KBM-7 (cell line): ENCODE measurements at regions not wholly inside any gene's neighbourhood (a gene's known extent, or its start where the extent isn't known, plus 50 kb on each side); places are given as distances from the start of the nearest gene placed in this dataset.

ENCODE experiments used
- DNase-seq: peaks from one replicate; pipeline ENCODE4 v3.0.0-alpha.2; 2015
- in situ Hi-C: fragments of 300-500 bp; cut with MboI; formaldehyde crosslinking; loops from 2 replicates; pipeline ENCODE4 v1.14.3; 2020; ENCODE audit warnings: low sequenced_read_pairs, low pct_unique_long_range_greater_than_20kb, mixed read lengths

GRCh38 chr10:10865913-10866312, 151.8 kb upstream of the CELF2 start:
- in situ Hi-C loops, result no loop called here
- DNase-seq, result no peak

- in situ Hi-C loops, result no loop called here
- DNase-seq, result no peak
These were observed 148.1 kb upstream of the CELF2 start for GRCh38 chr10:10869592-10869991.

GRCh38 chr10:10870523-10871241, 147.0 kb upstream of the CELF2 start:
- DNase-seq, result peak; percentile 46

GRCh38 chr10:10871352-10871751, 146.3 kb upstream of the CELF2 start:
- in situ Hi-C loops, result no loop called here
- no peak for DNase-seq

More at GRCh38 chr10:10870523-10871241, 147.0 kb upstream of the CELF2 start:
- in situ Hi-C loops, result no loop called here

GRCh38 chr10:10872035-10872673, 145.5 kb upstream of the CELF2 start:
- DNase-seq, result no peak
- in situ Hi-C loops, result no loop called here

GRCh38 chr10:10872764-10873163, 144.9 kb upstream of the CELF2 start:
- no peak for DNase-seq
- in situ Hi-C loops, result no loop called here

GRCh38 chr10:10873289-10873688, 144.4 kb upstream of the CELF2 start:
- DNase-seq, result no peak
- in situ Hi-C loops, result no loop called here

- in situ Hi-C loops, result no loop called here
- no peak for DNase-seq
These were observed 143.8 kb upstream of the CELF2 start for GRCh38 chr10:10873915-10874314.

GRCh38 chr10:10878963-10879362, 138.7 kb upstream of the CELF2 start:
- DNase-seq, result no peak
- in situ Hi-C loops, result no loop called here

GRCh38 chr10:10881117-10881813, 136.4 kb upstream of the CELF2 start:
- in situ Hi-C loops, result no loop called here
- DNase-seq, result no peak

GRCh38 chr10:10883737-10884136, 133.9 kb upstream of the CELF2 start:
- in situ Hi-C loops, result no loop called here
- no peak for DNase-seq

- in situ Hi-C loops, result no loop called here
- DNase-seq, result no peak
These were observed 130.7 kb upstream of the CELF2 start for GRCh38 chr10:10886861-10887531.

- no peak for DNase-seq
These were observed 126.3 kb upstream of the CELF2 start for GRCh38 chr10:10891124-10892082.

GRCh38 chr10:10892290-10892875, 125.3 kb upstream of the CELF2 start:
- no peak for DNase-seq
- in situ Hi-C loops, result no loop called here

More at GRCh38 chr10:10891124-10892082, 126.3 kb upstream of the CELF2 start:
- in situ Hi-C loops, result no loop called here

GRCh38 chr10:10897400-10897799, 120.3 kb upstream of the CELF2 start:
- in situ Hi-C loops, result no loop called here
- no peak for DNase-seq

- in situ Hi-C loops, result no loop called here
- DNase-seq, result no peak
These were observed 115.8 kb upstream of the CELF2 start for GRCh38 chr10:10901906-10902305.

- in situ Hi-C loops, result no loop called here
- DNase-seq, result no peak
These were observed 114.7 kb upstream of the CELF2 start for GRCh38 chr10:10902951-10903350.

- in situ Hi-C loops, result no loop called here
- no peak for DNase-seq
These were observed 114.1 kb upstream of the CELF2 start for GRCh38 chr10:10903620-10904019.
